ENCODE measurements at regions not wholly inside any gene's neighbourhood (a gene's known extent, or its start where the extent isn't known, plus 50 kb on each side); places are given as distances from the start of the nearest gene placed in this dataset.
A peak's percentile ranks its signal among the peaks of the same experiment; 100 is the strongest.
"Not testable (repeated sequence)": the region's sequence is repeated elsewhere in the genome, so short reads cannot be mapped to it uniquely, and the experiment has no call there.

GRCh38 chr9:71446473-71447411 is 321.6 kb downstream of the CEMIP2 start:
- TF ChIP-seq CTCF (IDR thresholded peaks at IDR 0.05; ENCODE audit: control extremely low read depth, extremely low read depth, low read depth, missing control alignments): no peak
- CTCF ChIA-PET: no interaction called here
- POLR2A ChIA-PET: no interaction called here
- peak; percentile 60 for DNase-seq (ENCODE audit: extremely low spot score)

GRCh38 chr9:71446106-71446472 is 322.2 kb downstream of the CEMIP2 start:
- TF ChIP-seq CTCF (IDR thresholded peaks at IDR 0.05; ENCODE audit: control extremely low read depth, extremely low read depth, low read depth, missing control alignments): no peak
- no peak for DNase-seq (ENCODE audit: extremely low spot score)
- ChIA-PET CTCF (no interaction called here), POLR2A (no interaction called here)

GRCh38 chr9:71442937-71443336 is 321.5 kb upstream of the TRPM3 start:
- ChIA-PET CTCF (no interaction called here), POLR2A (no interaction called here)
- no peak for TF ChIP-seq CTCF (IDR thresholded peaks at IDR 0.05; ENCODE audit: control extremely low read depth, extremely low read depth, low read depth, missing control alignments)
- no peak for DNase-seq (ENCODE audit: extremely low spot score)

- DNase-seq (ENCODE audit: extremely low spot score): no peak
- ChIA-PET POLR2A (no interaction called here), CTCF (interaction anchor here (1.8 kb wide), 1 partner anchor 9 kb away, joined by 6 read pairs; no protein-coding TSS in a partner anchor)
- TF ChIP-seq CTCF (IDR thresholded peaks at IDR 0.05; ENCODE audit: control extremely low read depth, extremely low read depth, low read depth, missing control alignments): no peak
These were observed 319.8 kb upstream of the TRPM3 start for GRCh38 chr9:71441266-71441665.

- no peak for TF ChIP-seq CTCF (IDR thresholded peaks at IDR 0.05; ENCODE audit: control extremely low read depth, extremely low read depth, low read depth, missing control alignments)
- DNase-seq (ENCODE audit: extremely low spot score): no peak
- ChIA-PET CTCF (no interaction called here), POLR2A (no interaction called here)
These were observed 310.5 kb upstream of the TRPM3 start for GRCh38 chr9:71431931-71432330.

- CTCF ChIA-PET; DNase-seq (ENCODE audit: extremely low spot score); POLR2A ChIA-PET: not testable (repeated sequence)
These were observed 285.9 kb upstream of the TRPM3 start for GRCh38 chr9:71407341-71407740.

- no peak for DNase-seq (ENCODE audit: extremely low spot score)
- ChIA-PET POLR2A (no interaction called here), CTCF (no interaction called here)
- no peak for TF ChIP-seq CTCF (IDR thresholded peaks at IDR 0.05; ENCODE audit: control extremely low read depth, extremely low read depth, low read depth, missing control alignments)
These were observed 281.7 kb upstream of the TRPM3 start for GRCh38 chr9:71403106-71403505.

Measured in GM10248 (cell line).